Inflammatory macrophage treated with lipopolysaccharide for 1 hour (primary cell): ENCODE measurements at regions not wholly inside any gene's neighbourhood (a gene's known extent, or its start where the extent isn't known, plus 50 kb on each side); places are given as distances from the start of the nearest gene placed in this dataset.

Source experiments
- DNase-seq, 2 donors: peaks; one replicate each; pipeline ENCODE4 v3.0.0-alpha.2; 2020 to 2022

DNA sequence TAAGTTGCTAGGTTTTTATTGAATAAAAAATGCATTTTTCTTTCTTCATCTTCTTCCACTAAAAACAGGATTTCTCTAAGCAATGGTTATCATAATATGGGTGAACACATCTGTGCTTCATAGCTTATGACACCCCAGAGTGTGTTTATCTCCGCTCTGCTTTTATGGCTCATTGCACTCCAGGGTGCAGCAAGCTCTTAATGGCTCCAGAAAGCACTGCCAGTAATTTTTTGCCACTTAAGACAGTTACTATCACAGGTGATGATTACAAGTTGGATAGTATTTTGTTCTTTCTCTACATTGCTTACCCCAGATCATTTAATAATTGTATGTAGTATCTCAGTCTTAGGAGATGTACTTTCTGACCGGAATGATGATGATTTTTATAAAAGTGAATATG, 239.3 kb upstream of the CDH20 start:
- DNase-seq: no peak

DNA sequence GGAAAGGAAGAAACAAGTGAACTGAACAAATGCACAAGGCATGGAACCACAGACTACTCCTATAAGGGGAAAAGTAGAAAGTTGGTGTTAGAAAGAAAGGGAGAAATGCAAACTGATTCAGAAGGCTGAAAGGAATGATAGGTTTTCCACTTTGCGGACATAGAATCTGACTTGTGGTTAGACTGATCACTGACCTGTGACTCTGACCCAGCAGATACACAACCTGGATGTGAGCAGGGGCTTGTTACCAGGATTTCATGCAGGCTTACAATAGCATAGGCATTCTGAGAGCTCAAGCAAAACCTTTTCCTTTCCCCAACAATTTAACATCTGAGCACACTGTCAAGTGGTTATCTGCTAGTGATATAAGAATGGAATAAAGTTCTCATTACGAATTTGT, 237.0 kb upstream of the CDH20 start:
- no peak for DNase-seq

DNA sequence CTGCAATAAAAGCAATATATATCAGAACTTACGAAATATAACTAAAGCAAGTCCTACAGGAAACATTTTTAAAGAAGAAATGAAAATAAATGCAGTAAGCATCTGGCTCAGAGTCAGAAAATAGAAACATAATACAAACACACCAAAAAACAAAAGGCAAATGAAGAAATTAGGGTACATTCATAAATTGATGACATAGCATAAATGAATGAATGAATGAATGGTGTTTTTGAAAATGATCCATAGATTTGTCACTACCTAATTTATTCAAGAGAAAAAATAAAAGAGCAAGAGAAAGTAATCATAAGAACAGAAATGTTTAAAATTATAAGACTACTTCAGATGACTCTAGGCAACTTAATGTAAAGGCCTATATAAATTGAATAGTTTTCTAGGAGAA, 226.1 kb upstream of the CDH20 start:
- DNase-seq: no peak

DNA sequence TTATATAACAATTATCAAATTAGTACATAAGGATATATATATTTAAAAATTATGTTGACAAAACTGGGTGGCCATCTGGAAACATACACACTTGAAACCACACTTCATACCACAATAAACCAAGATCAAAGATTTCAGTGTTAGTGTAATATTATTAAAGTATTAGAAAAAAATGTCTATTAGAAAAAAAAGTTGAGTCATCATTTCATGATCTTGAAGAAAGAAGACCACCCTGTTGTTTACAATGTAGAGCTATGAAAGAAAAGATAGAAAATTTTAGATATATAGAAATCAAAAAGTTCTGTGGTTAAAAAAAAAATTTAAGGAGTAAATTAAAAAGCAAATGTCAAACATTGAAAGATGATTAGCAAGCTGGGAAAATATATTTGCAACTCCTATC, 224.5 kb upstream of the CDH20 start:
- no peak for DNase-seq

DNA sequence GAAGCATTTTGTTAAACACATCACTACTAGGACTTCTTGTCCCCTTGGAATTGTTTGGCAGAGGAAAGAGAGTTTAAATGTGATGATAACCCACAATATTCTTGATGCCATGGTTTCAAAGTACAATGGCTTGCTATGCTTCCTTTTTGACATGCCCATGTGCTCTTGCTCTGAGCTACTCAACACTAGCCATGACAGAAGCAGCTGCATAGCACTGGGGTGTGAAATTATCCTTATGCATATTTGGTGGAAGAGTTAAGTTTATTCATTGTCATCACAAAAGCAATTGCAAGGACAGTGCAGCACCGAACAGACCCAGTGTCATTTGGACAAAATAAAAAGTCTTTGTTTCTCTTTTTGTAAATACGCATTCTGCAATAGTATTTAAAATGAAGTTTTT, 209.9 kb upstream of the CDH20 start:
- no peak for DNase-seq

DNA sequence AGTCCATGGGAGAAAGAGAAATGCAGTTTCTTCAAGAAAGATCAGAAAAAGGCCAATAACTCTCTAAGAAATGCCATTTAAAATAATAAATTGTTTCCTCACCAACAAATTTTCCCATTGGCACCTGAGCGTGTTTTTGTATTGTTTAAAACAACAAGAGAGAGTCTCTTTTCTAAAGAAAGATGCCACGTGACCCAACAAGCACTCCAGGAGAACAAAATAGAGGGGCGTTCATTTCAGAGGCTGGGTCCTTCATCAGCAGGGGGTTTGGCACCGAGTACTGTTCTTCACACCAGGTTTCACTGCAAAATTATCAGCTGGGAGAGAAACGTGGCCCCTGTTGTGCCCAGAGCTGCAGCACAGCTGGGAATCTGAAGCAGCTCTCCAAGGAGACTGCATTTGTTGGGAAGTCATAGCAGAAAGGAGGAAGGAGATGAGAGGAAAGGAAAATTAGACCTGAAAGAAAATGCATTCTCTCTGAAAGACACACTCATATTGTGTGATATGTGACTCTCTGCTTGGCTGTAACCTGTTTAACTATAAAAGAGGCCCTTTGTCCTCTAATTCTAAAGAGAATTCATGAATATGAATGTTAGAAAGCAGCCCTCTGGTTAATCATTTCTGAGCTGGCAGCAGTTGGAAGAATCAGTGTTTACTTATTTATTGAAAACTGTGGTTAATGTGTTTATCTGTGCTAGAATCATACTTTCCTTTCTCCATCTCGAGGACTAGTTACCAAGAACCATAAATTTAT, 205.3 kb upstream of the CDH20 start:
- DNase-seq: no peak

DNA sequence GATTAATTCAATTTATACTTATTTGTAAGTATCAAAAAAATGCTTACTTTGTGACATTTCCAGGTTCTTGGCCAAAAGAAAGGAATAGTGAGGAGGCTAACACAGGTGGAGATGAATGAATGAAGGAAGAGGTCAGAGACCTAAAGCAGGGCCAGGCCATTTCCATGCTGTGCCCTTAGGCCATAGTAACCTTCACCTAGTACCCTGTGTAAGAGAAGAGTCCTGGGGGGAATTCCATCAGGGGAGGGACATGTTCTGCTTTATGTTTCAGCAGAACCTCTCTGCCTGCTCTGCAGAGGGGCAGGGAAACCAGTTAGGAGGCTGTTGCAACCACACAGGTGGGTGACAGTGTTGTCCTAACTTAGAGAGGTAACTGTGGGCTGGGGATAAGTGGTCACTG, 204.2 kb upstream of the CDH20 start:
- DNase-seq: no peak

DNA sequence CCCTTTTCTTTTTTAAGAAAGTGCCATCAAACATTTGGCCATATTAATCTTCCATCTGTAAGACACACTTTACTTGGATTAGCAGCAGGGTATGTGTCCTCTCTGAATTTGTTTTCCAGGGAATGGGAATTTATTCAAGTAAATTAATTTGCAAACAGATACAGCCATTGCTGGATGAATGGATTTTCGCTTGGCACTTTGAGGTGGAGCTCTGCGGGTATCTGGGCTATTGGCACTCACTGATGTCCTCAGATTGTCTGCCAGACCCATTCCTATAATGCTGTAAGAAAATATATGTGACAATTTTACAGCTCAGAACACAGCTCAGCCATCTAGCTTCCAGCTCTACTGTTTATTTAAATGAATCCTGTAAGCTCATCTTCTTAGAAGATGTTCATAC, 201.2 kb upstream of the CDH20 start:
- no peak for DNase-seq

DNA sequence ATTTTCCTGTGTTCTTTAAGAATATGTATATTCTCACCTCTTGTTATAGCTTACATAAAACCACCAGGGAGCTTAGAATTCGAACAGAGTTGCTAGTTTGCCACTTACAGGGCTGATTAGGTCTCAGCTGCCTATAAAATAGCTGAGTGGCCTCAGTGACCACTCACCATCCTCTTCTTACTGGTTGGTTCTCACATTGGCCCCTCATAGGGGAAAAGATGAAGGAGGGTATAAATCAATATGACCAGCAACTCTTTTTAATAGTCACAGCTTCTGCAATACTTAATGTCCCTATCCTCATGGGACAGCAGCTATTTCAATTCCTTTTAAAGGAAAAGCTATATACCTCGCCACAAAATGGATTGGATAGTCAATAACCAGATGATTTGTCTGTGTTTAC, 199.4 kb upstream of the CDH20 start:
- DNase-seq: no peak

DNA sequence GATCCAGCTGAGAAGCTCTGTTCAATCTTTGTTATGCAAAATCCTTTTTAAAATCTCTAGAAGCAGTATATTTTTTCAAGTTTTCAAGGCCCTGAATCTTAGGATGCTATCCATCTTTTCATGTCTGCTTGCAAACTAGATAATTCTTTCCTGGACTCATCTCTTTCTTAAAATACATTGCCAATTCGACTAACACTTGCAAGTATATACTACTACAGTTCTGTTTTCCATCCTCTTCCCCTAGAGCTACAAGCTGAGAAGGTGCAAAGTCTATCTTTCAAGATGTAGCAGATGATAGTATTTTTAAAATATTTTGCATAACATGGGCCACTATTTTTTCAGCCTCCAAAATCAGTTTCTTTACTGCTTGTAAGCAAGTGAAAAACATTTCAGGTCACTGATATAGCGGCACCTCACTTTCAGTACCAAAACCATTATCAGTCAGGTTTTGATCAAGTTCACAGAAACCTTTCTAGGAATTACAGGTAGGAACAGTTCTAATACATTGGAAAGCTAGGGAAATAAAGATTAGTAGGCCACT, 196.4 kb upstream of the CDH20 start:
- no peak for DNase-seq

DNA sequence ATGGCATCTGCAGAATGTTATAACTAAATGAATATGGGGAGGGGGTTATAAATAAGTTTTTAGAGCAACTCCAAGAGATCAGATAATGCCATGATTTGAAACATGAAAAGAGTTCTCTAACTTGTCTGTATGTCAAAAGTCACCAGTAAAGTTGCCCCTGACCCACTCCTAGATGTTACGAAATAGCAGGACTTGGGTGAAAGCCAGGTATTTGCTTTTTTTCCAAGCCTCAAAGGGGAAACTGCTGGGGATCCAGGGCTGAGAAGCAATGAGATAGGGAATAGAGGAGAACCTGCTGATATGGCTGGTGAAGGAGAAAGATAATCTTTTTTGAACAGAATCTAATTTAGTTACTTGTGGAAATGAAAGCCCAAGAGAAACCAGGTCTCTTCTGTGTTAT, 191.5 kb upstream of the CDH20 start:
- DNase-seq: no peak

DNA sequence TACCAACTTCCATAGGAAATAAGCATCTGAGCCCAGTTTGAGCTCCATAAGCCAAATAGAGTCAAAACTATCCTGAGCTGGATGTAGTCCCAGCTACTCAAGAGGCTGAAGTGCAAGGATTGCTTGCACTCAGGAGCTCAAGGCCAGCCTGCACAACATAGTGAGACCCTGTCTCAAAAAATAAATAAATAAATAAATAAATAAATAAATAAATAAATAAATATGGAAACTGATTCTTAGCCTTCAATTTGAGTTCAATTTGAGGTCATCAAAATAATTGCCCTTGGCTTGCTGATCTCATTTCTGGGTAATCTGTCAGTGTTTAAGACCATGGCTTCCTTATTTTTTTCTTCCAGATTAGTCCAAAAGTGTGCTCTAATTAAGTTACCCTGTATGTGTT, 184.9 kb upstream of the CDH20 start:
- no peak for DNase-seq

DNA sequence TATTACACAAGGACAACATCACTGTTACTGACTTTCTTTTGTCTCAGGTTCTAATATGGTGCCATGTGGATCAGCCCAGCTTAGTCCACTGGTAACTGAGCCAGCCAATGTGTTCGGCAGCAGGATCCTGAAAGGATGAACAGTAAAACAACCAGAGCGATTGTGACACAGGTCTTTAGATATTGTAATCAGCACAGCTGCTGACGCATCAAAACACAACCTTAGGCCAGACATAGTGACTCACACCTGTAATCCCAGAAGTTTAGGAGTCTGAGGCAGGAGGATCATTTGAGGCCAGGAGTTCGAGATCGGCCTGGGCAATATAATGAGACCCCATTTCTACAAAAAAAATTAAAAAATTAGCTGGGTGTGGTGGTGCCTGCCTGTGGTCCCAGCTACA, 183.4 kb upstream of the CDH20 start:
- DNase-seq: no peak

DNA sequence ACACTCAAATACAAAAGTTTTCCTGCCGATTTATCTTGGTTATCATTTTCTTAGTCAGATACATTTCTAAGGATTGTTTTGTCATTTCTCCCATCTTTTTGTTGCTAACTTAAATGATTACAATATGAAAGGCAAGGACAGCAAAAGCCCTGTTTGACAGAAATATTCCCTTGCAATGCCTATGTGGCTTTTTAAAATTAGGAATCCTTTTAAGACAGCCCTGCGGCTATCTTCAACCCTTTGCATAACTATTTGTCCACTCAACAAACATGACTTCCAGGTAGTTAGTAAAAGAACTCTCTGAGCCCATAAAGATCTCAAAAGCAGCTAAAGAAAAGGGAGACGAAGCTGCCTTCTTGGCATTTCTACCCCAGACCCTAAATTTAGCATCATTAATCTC, 179.7 kb upstream of the CDH20 start:
- DNase-seq: no peak

DNA sequence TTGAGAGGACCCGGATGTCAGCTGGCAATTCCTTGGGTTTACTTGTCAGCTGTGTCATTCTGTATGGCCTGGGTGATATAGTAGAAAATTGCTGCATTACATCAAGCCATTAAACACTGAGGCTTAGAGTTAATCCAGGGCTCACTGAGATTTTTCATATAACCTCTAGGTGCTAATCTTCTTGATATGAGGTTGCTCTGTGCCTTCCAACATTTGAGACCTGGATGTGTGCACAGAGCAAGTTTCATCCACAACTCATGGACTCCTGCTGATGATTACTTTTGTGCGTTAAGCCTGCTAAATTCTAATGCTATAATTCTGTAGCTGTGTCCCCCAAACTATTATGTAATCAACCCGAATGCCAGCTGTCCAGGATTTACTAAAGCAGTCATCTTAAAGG, 178.4 kb upstream of the CDH20 start:
- no peak for DNase-seq

DNA sequence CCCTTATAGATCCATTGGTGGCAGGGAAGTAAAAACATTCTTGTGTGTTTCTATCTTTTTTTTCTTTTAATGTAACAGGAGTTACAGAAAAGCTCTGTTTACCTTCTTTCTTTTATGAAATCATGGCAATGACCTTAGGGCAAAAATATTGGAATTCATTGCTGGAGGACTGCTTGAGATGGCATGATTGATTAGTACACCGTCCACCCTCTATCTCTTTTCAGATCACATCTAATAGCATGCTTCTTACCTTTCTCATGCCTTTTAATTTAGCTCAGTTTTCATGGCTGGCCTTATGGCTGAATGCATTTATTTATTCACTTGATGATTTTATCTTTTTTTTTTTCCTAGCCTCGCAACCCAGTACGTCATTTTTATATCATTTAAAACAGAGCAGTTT, 177.6 kb upstream of the CDH20 start:
- no peak for DNase-seq

DNA sequence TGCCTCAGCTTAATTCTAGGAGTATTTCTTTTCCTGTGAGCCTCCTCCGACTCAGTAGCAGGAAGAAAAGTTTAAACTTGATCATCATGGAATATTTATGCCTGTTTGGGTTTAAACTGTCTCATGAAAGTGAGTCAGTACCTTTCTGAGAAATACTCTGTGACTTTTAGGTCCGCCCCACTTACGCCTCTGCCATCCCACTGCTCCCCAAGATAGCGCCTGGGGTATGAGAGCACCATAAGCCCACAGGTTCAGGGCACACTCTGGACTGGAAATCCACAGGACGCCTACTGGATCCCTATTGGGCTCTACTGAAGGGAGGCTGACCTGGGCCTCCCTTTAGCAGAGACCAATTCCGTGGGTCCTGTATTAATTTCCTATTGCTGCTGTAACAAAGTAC, 175.8 kb upstream of the CDH20 start:
- no peak for DNase-seq

DNA sequence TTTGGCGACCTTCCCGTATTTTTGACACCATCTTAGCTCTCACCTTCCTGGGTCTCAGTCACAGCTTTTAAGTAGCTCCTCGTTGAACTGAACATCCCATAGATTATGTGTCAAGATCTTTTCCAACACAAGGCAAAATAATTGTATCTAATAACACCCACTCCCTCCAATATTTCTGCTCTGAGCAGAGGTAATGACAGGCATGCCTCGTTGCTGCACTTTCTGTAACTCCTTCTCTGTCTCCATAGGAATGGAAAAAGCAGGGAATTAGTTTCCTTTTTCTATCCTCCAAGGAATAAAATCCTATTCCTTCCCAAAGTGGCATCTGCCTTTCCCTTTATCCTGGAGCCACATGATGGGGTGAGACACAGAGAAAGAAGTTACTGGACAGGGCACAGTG, 174.0 kb upstream of the CDH20 start:
- DNase-seq: no peak

DNA sequence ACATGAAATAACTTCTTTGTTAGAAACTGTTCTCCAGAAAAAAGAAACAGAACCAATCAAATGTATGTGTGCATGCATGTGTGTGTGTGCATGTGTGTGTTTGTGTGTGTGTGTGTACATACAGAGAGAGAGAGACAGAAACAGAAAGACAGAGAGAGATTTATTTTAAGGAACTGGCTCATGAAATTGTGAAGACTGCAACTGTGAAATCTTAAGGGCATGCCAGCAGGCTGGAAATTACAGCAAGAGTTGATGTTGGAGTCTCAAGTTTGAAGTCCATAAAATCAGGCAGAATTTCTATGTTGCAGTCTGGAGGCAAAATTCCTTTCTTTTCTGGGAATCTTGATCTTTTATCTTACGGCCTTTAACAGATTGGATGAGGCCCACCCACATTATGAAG, 168.9 kb upstream of the CDH20 start:
- DNase-seq: no peak

DNA sequence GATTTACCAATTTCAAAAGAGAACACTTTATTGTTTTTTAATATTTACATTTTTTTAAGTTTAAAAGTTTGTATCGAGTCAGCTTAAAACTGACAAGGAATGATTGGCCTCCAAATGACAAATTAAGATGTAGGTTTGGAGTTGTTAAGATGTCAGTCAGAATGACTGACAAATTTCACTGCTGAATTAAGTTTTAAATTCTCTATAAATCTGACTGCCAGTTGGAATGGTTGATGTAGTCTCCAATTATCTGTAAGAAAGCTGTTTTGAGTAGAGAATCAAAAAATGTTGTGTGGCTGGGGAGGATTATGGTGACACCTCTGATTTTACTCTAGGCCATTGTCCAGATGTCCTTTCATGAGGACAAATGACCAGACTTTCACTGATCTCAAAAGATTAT, 165.3 kb upstream of the CDH20 start:
- DNase-seq: no peak

DNA sequence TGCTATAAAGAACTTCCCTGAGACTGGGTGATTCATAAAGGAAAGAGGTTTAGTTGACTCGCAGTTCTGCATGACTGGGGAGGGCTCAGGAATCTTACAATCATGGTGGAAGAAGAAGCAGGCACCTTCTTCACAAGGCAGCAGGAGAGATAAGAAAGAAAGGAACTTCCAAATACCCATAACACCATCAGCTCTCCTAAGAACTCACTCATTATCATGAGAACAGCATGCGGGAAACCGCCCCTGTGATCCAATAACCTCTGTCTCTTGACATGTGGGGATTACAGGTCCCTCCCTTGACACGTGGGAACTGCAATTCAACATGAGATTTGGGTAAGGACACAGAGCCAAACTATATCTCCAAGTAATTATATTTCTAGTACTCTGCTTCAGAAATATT, 163.8 kb upstream of the CDH20 start:
- no peak for DNase-seq

DNA sequence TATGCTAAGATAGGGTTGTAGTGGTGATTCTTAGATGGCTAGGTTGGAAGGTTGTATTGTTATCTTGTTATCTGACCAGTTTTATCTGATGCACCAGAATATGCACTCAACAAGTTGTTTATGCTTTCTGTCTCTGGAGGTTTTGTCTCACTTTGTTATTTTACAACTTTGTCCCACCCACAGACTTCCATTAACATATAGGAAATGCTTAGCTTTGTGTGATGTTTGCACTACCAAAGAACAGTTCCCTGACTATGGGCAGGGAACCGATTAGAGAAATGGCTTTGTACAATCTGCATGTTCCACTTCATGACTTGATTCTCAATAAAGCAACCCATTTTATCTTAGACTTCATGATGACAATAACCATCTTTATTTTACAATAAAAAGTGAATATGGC, 160.6 kb upstream of the CDH20 start:
- DNase-seq: no peak

DNA sequence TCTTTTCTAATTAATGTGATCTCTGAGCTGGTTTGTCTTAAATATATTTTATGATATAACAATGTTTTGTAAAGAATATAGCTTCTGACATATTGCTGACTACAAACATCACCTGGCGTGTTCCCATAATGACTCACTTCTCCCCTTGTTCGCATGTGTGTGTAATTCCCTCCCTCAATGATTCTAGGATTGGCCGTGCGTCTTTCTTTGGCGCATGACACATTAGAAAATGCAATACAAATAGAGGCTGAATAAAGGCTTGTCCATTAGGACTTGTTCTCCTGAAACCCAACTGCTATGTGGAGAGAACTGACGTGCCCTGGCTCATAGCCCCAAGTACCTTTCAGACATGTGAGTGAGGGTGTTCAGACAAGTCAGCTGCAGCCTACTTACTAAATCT, 159.7 kb upstream of the CDH20 start:
- no peak for DNase-seq

DNA sequence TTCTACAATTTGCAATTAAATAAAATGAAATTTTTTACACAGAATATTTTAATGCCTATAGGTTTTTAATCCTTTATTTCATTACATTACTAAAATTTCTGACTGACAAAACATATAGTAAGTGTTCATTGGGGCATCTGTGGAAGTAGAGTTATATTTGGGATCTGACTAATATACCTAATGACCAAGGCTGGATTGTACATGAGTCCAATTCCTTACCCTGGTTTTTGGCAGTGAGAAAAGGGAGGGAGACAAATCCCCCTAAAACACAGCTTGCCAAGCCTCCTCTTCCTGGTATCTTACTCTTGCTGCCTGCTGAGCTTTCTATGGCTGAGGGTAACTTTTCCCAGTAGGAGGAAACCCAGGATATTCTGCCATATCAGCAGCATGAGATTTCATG, 149.4 kb upstream of the CDH20 start:
- DNase-seq: no peak

DNA sequence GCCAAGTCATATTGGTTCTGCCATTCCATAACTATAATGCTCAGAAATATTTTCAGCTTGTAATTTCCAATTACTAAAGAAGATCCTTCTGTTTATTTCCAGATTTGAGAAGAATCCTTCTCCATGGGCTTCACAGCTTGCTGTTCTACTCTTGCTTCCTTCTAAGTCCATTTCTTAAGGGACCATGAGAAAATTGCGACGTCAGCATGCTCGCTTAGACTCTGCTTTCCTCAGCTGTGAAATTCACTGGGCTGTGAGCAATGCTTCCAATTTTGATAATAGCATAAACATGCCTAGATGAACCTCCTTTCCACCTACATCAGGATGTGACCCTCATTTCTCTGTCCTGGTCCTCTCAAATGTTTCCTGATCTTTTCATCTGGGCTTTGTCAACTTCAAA, 145.3 kb upstream of the CDH20 start:
- DNase-seq: no peak

DNA sequence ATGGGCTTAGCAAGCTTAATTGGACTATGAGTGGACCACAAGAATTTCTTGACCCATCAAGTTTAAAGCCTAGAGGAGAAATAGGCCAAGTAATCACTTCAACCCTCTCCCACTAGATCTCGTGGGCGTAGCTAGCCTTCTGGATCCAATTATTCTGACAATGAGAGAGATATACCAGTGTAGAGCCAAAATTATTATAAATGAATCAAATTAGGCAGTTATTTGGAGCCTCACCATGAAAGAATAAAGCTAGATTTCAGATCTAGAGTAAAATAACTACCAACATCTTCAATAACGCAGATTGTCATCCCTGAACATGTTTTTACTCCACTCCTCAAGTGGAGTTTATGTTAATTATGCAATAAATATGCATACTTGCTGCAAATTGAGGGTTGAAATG, 143.9 kb upstream of the CDH20 start:
- no peak for DNase-seq
